ENCODE measurements at regions not wholly inside any gene's neighbourhood (a gene's known extent, or its start where the extent isn't known, plus 50 kb on each side); places are given as distances from the start of the nearest gene placed in this dataset.

- TF ChIP-seq TAL1 (IDR thresholded peaks at IDR 0.05) (peak; percentile 67), EGR1 (conservative IDR thresholded peaks at IDR 0.05) (no peak; the same call in 1 of the 2 replicates), JUND (IDR thresholded peaks at IDR 0.05; ENCODE audit: borderline replicate concordance, low read depth, low read length) (peak; percentile 79), JUND (tag; IDR thresholded peaks at IDR 0.05; ENCODE audit: borderline replicate concordance, low read depth, low read length) (peak; percentile 68; the same call in 2 of the 3 replicates), LEF1 (IDR thresholded peaks at IDR 0.05) (peak; percentile 78; the same call in 1 of the 2 replicates), HMBOX1 (IDR thresholded peaks at IDR 0.05) (peak; percentile 68; the same call in 1 of the 2 replicates), ZBTB11 (CRISPR knock-in tag; IDR thresholded peaks at IDR 0.05) (0 out of 6 replicates have a peak, but pooled peaks of 1 of the 3 experiments have one; percentile 29), MLLT1 (IDR thresholded peaks at IDR 0.05) (peak in 1 of 2 experiments; percentile 96; a peak in 2 of 4 replicates), MBD2 (IDR thresholded peaks at IDR 0.05; ENCODE audit: borderline replicate concordance, low read depth) (peak; percentile 48; the same call in 1 of the 2 replicates), HNRNPL (IDR thresholded peaks at IDR 0.05; ENCODE audit: low read depth, low read length) (no peak), ZBTB12 (CRISPR knock-in tag; IDR thresholded peaks at IDR 0.05) (0 out of 2 replicates have a peak, but pooled peaks have one; percentile 10), XRCC4 (IDR thresholded peaks at IDR 0.05; ENCODE audit: extremely low read depth, insufficient read depth, insufficient read length) (no peak), CTBP1 (IDR thresholded peaks at IDR 0.05; ENCODE audit: borderline replicate concordance) (peak; percentile 92), MCM2 (IDR thresholded peaks at IDR 0.05; ENCODE audit: low read depth) (no peak), NCOA1 (IDR thresholded peaks at IDR 0.05; ENCODE audit: low read depth) (no peak; the same call in 1 of the 2 replicates), ZNF592 (IDR thresholded peaks at IDR 0.05) (no peak), GTF2F1 (IDR thresholded peaks at IDR 0.05; ENCODE audit: low read depth, low read length) (no peak)
Measured at GRCh38 chr12:31896514-31897039, 62.6 kb upstream of the RESF1 start (continued).

Data from K562 (cell line).